Smooth muscle cell (in vitro differentiated cells): ENCODE measurements at regions not wholly inside any gene's neighbourhood (a gene's known extent, or its start where the extent isn't known, plus 50 kb on each side); places are given as distances from the start of the nearest gene placed in this dataset.

Experiments
- DNase-seq: peaks from one replicate; lab custom pipeline; 2025; ENCODE audit not compliant: unreplicated experiment; lab: John Stamatoyannopoulos, UW
- H2AFZ ChIP-seq: fragments of 200-600 bp; sonication (generic); 2 replicates; pipeline ENCODE4 v1.6.0; 2016; ENCODE audit warnings: antibody characterized with exemption, low read depth, mild to moderate bottlenecking
- H3F3A ChIP-seq: fragments of 200-600 bp; sonication (generic); 2 replicates; pipeline ENCODE4 v1.6.0; 2017; ENCODE audit warnings: antibody characterized with exemption, low read depth
- H3K27ac ChIP-seq: fragments of 200-600 bp; sonication (generic); 2 replicates; pipeline ENCODE4 v1.5.1; 2016; ENCODE audit warnings: low read depth, mild to moderate bottlenecking
- H3K27me3 ChIP-seq: fragments of 200-600 bp; sonication (generic); 2 replicates; pipeline ENCODE4 v1.6.1; 2016; ENCODE audit warnings: low read depth, mild to moderate bottlenecking
- H3K36me3 ChIP-seq: fragments of 200-600 bp; sonication (generic); 2 replicates; pipeline ENCODE4 v1.5.1; 2016; ENCODE audit warnings: low read depth
- H3K4me1 ChIP-seq: fragments of 200-600 bp; sonication (generic); 2 replicates; pipeline ENCODE4 v1.5.1; 2016; ENCODE audit warnings: low read depth
- H3K4me2 ChIP-seq: fragments of 200-600 bp; sonication (generic); 2 replicates; pipeline ENCODE4 v1.6.0; 2016; ENCODE audit warnings: mild to moderate bottlenecking
- H3K4me3 ChIP-seq: fragments of 200-600 bp; sonication (generic); 2 replicates; pipeline ENCODE4 v1.5.1; 2016; ENCODE audit warnings: mild to moderate bottlenecking
- H3K79me2 ChIP-seq: fragments of 200-600 bp; sonication (generic); 2 replicates; pipeline ENCODE4 v1.6.0; 2016; ENCODE audit warnings: low read depth, mild to moderate bottlenecking
- H3K9ac ChIP-seq: fragments of 200-600 bp; sonication (generic); 2 replicates; pipeline ENCODE4 v1.6.0; 2016; ENCODE audit warnings: low read depth
- H3K9me3 ChIP-seq: fragments of 200-600 bp; sonication (generic); replicated peaks from 2 replicates; pipeline ENCODE4 v1.5.1; 2016; ENCODE audit warnings: low read depth
- H4K20me1 ChIP-seq: fragments of 200-600 bp; sonication (generic); 2 replicates; pipeline ENCODE4 v1.6.0; 2016; ENCODE audit warnings: low read depth
- WGBS: methylation state at CpG from one replicate; pipeline ENCODE4 v1.1.7; 2016; ENCODE audit warnings: low lambda C conversion rate; 5-methylcytosine and 5-hydroxymethylcytosine counted together
- TF ChIP-seq, protein P1 (sequence below): fragments of 200-600 bp; sonication (generic); IDR thresholded peaks from 2 replicates; pipeline ENCODE4 v1.5.1; 2017; ENCODE audit warnings: borderline replicate concordance, mild to moderate bottlenecking, antibody characterized with exemption; ENCODE audit not compliant: insufficient read depth, poor library complexity, severe bottlenecking

DNA sequence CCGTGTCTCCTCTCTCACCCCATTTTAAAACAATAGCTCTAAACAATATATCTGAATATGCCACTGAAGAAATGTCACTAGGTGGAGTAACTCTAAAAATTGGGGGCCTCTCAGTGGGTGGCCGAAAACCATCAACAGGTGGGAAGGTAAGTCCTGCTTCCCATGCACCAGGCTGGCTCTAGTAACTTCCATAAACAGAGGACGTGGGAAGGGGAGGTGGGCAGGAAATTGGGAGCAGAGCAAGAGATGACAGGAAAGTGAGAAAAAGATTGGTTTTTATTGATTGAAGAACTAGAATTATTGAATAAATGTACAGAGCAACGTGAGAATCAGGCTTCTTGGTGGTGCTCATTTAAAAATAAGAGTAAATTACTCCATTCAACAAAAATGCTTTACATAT lies 170.4 kb downstream of the SOCS6 start:
- Histone ChIP-seq H3K9ac (no peak overlapping the region), H3K79me2 (no peaks in the 10 kb centered on the region), H3K27me3 (no peaks in the 10 kb centered on the region), H3K4me1 (no peaks in the 10 kb centered on the region), H3F3A (no peaks in the 10 kb centered on the region), H3K36me3 (no peaks in the 10 kb centered on the region), H3K4me3 (no peak overlapping the region), H3K27ac (no peak overlapping the region), H3K9me3 (no peaks in the 10 kb centered on the region), H2AFZ (no peak overlapping the region), H3K4me2 (no peak overlapping the region), H4K20me1 (no peaks in the 10 kb centered on the region)
- TF ChIP-seq, protein P1, sequence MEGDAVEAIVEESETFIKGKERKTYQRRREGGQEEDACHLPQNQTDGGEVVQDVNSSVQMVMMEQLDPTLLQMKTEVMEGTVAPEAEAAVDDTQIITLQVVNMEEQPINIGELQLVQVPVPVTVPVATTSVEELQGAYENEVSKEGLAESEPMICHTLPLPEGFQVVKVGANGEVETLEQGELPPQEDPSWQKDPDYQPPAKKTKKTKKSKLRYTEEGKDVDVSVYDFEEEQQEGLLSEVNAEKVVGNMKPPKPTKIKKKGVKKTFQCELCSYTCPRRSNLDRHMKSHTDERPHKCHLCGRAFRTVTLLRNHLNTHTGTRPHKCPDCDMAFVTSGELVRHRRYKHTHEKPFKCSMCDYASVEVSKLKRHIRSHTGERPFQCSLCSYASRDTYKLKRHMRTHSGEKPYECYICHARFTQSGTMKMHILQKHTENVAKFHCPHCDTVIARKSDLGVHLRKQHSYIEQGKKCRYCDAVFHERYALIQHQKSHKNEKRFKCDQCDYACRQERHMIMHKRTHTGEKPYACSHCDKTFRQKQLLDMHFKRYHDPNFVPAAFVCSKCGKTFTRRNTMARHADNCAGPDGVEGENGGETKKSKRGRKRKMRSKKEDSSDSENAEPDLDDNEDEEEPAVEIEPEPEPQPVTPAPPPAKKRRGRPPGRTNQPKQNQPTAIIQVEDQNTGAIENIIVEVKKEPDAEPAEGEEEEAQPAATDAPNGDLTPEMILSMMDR = no peak
- DNase-seq = no peak
- 82% methylated on average over 4 of the region's 4 CpGs for WGBS

DNA sequence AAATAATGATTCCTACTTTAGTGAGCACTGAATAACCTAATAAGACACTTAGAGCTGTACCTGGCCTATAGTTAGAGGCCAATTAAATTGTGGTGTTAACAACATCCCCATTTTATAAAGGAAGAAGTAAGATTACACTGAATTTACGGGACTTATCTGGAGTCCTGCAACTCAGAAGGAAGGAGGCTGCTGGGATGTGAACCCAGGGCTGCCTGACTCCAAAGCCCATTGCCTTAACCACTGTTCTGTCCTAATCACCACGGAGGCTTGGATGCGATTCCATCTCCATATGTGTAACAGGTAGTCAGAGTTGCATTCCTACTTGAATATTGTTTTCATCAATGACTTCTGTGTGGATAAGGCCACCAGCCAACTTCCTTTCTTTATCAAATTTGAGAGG lies 168.9 kb downstream of the SOCS6 start:
- Histone ChIP-seq H3F3A (no peaks in the 10 kb centered on the region), H4K20me1 (no peaks in the 10 kb centered on the region), H3K4me3 (no peak overlapping the region), H3K36me3 (no peaks in the 10 kb centered on the region), H3K4me1 (no peaks in the 10 kb centered on the region), H3K9ac (no peak overlapping the region), H3K9me3 (no peaks in the 10 kb centered on the region), H3K79me2 (no peaks in the 10 kb centered on the region), H3K4me2 (no peak overlapping the region), H2AFZ (no peak overlapping the region), H3K27ac (no peak overlapping the region), H3K27me3 (no peaks in the 10 kb centered on the region)
- TF ChIP-seq, protein P1 = no peak
- WGBS = 96% methylated on average over 3 of the region's 3 CpGs
- DNase-seq = no peak

DNA sequence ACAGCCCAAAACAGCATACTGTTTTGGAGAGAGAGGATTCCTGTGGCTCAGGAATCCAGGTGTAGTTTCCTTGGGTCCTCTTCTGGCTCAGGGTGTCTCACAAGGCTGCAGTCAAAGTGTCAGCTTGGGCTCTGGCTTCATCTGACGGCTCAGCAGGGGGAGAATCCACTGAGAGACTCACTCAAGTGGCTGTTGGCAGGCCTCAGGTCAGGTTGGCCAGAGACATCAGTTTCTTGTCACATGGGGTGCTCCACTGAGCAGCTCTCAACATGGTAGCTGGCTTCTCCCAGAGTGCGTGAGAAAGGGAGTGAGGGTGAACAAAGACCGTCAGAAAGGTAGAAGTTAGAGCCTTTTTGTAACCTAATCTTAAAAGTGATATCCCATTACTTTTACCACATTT lies 168.4 kb downstream of the SOCS6 start:
- Histone ChIP-seq H3K79me2 (no peaks in the 10 kb centered on the region), H3K4me1 (no peaks in the 10 kb centered on the region), H4K20me1 (no peaks in the 10 kb centered on the region), H3K27me3 (no peaks in the 10 kb centered on the region), H3K4me3 (no peak overlapping the region), H3K9ac (no peak overlapping the region), H2AFZ (no peak overlapping the region), H3K9me3 (no peaks in the 10 kb centered on the region), H3K36me3 (no peaks in the 10 kb centered on the region), H3F3A (no peaks in the 10 kb centered on the region), H3K27ac (no peak overlapping the region), H3K4me2 (no peak overlapping the region)
- 67% methylated on average over 3 of the region's 3 CpGs for WGBS
- no peak for DNase-seq
- TF ChIP-seq, protein P1 = no peak

DNA sequence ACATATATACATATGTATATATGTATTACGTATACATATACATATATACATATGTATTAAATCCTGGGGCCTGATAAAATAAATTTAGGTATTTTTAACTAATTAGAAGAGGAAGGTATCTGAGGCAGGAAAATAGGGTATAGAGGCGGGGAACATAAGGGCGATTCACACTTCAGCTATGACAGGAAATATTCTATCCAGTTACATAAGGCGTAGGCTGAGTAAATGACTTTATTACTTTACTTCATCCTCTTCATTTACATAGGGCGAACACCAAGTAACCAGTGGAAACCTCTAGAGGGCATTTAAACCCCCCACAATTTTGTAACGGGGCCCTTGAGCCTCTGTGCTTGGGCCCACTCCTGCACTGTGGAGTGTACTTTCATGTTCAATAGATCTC lies 167.5 kb downstream of the SOCS6 start:
- H3K4me1 ChIP-seq = no peaks in the 10 kb centered on the region
- H3K4me2 ChIP-seq = no peak overlapping the region
- H3K79me2 ChIP-seq = no peaks in the 10 kb centered on the region
- no peaks in the 10 kb centered on the region for H3K9me3 ChIP-seq
- no peaks in the 10 kb centered on the region for H3F3A ChIP-seq
- no peak overlapping the region for H3K9ac ChIP-seq
- DNase-seq = no peak
- TF ChIP-seq, protein P1 = no peak
- H3K4me3 ChIP-seq = no peak overlapping the region
- 86% methylated on average over 6 of the region's 6 CpGs for WGBS
- no peaks in the 10 kb centered on the region for H3K27me3 ChIP-seq
- no peak overlapping the region for H2AFZ ChIP-seq
- H4K20me1 ChIP-seq = no peaks in the 10 kb centered on the region
- H3K27ac ChIP-seq = no peak overlapping the region
- no peaks in the 10 kb centered on the region for H3K36me3 ChIP-seq
